ENCODE measurements at regions not wholly inside any gene's neighbourhood (a gene's known extent, or its start where the extent isn't known, plus 50 kb on each side); places are given as distances from the start of the nearest gene placed in this dataset.
A peak's percentile ranks its signal among the peaks of the same experiment; 100 is the strongest.

DNA sequence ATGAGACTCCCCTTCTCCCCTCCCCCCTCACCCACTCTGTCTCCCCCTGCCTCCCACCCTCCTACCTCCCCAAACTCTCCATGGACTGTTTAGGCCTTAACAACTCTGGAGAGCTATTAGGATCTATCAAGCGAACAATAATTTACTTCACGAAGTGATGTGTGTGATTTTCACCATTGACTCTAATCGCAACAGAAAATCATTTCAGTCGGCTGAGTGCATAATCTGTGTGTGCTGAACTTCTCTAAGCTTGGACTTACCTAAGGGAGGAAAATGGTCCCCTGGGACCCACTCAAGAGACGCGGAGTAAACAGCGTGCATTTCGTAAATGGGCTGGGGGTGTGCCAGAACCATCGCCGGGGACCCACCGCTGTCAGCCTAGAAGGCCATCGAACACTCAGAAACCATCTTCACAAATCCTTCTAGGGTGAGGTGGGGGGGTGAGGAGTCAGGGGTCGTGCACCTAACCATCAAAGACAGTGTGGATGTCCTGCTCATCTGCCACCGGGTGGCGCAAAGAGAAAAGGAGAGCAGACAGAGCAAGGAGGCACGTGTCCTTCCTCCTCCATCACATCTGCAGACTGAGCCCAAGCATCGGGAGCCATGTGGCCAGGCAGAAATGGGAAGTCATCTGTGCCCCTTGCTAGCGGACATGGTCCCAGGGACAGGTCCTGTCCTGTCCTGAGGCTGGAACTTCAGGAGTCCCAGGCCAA, 62.1 kb upstream of the NUP50 start:
- TF ChIP-seq, protein P1, sequence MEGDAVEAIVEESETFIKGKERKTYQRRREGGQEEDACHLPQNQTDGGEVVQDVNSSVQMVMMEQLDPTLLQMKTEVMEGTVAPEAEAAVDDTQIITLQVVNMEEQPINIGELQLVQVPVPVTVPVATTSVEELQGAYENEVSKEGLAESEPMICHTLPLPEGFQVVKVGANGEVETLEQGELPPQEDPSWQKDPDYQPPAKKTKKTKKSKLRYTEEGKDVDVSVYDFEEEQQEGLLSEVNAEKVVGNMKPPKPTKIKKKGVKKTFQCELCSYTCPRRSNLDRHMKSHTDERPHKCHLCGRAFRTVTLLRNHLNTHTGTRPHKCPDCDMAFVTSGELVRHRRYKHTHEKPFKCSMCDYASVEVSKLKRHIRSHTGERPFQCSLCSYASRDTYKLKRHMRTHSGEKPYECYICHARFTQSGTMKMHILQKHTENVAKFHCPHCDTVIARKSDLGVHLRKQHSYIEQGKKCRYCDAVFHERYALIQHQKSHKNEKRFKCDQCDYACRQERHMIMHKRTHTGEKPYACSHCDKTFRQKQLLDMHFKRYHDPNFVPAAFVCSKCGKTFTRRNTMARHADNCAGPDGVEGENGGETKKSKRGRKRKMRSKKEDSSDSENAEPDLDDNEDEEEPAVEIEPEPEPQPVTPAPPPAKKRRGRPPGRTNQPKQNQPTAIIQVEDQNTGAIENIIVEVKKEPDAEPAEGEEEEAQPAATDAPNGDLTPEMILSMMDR (conservative IDR thresholded peaks at IDR 0.05; ENCODE audit: low read depth, low read length), result peak; percentile 68
- no peak for TF ChIP-seq EZH2 (IDR thresholded peaks at IDR 0.05; ENCODE audit: borderline replicate concordance, low read depth, low read length, poor library complexity, severe bottlenecking)

Measured in A673 (cell line).